ENCODE measurements at regions not wholly inside any gene's neighbourhood (a gene's known extent, or its start where the extent isn't known, plus 50 kb on each side); places are given as distances from the start of the nearest gene placed in this dataset.

DNA sequence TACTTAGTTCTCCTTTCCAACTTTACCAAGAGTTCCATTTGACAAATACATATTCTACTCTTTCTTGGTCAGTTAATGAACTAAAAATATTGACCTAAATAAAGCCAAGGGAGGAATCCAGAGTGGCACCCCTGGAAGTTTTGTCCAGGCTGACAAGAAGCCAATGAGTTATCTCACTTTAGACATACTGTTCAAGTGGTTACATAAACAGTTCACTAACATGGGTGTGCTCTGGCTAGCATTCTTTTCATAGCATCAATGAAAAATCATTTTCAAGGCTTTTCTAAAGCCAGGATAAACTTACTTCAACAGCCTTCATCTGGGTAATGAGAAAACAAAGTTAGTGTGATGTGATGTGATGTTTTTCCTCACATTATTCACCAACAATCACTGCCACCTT, 649.4 kb downstream of the TDRD15 start:
- no peaks in the 10 kb centered on the region for H3K27me3 ChIP-seq (ENCODE audit: low read length)
- no peak overlapping the region for H3K9ac ChIP-seq (ENCODE audit: low read length)
- no peaks in the 10 kb centered on the region for H3F3A ChIP-seq (ENCODE audit: insufficient read depth)
- H3K9me2 ChIP-seq (replicated peaks; ENCODE audit: insufficient read depth, low read length): no peaks in the 10 kb centered on the region
- H3K27ac ChIP-seq (ENCODE audit: low read depth, low read length): no peak overlapping the region
- no peak overlapping the region for H2AFZ ChIP-seq (ENCODE audit: low read depth, low read length, severe bottlenecking)
- no peak overlapping the region for H3K4me3 ChIP-seq (ENCODE audit: insufficient read depth, low read length, poor library complexity, severe bottlenecking)
- no peak for TF ChIP-seq EZH2phosphoT487 (conservative IDR thresholded peaks at IDR 0.05; ENCODE audit: low read length)
- no peaks in the 10 kb centered on the region for H3K36me3 ChIP-seq (ENCODE audit: low read length)
- H3K9me3 ChIP-seq (ENCODE audit: insufficient read depth, low read length): no peaks in the 10 kb centered on the region
- H4K20me1 ChIP-seq (ENCODE audit: low read depth, low read length): no peaks in the 10 kb centered on the region
- H3K4me2 ChIP-seq (ENCODE audit: low read depth, low read length, poor library complexity, severe bottlenecking): no peak overlapping the region
- H3K79me2 ChIP-seq (ENCODE audit: insufficient read depth, low read length): no peaks in the 10 kb centered on the region

DNA sequence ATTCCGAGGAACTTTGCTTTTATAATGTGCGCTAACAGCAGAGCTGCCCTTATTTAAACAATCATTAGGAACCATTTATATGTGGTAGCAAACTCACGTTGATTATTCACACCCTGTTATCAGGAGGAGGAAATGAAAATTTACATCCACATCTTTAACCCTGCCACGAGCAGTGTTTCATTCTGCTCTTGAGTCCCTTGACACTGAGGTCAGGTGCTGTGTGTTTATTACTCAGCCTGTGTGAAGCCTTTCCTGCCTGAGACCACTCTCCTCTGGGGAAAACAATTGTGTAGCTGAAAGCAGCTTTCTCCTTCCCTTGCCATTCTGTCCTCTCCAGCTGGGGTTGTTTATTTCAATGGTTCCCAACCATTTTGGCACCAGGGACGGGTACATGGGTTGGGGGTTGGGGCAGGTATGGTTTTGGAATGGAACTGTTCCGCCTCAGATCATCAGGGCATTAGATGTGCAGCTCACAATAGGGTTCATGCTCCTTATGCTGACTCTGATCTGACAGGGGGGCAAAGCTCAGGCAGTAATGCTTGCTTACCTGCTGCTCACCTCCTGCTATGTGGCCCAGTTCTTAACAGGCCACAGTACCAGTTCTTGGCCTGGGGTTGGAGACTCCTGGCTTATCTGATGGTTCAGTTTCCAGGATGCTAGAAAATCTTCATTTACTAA, 651.1 kb downstream of the TDRD15 start:
- Histone ChIP-seq H3K27me3 (ENCODE audit: low read length) (no peaks in the 10 kb centered on the region), H3K79me2 (ENCODE audit: insufficient read depth, low read length) (no peaks in the 10 kb centered on the region), H4K20me1 (ENCODE audit: low read depth, low read length) (no peaks in the 10 kb centered on the region), H3K9me2 (replicated peaks; ENCODE audit: insufficient read depth, low read length) (no peaks in the 10 kb centered on the region), H3K36me3 (ENCODE audit: low read length) (no peaks in the 10 kb centered on the region), H3F3A (ENCODE audit: insufficient read depth) (no peaks in the 10 kb centered on the region), H3K4me2 (ENCODE audit: low read depth, low read length, poor library complexity, severe bottlenecking) (no peak overlapping the region), H3K27ac (ENCODE audit: low read depth, low read length) (no peak overlapping the region), H3K4me3 (ENCODE audit: insufficient read depth, low read length, poor library complexity, severe bottlenecking) (no peak overlapping the region), H2AFZ (ENCODE audit: low read depth, low read length, severe bottlenecking) (no peak overlapping the region), H3K9me3 (ENCODE audit: insufficient read depth, low read length) (no peaks in the 10 kb centered on the region), H3K9ac (ENCODE audit: low read length) (no peak overlapping the region)
- TF ChIP-seq, protein P1, sequence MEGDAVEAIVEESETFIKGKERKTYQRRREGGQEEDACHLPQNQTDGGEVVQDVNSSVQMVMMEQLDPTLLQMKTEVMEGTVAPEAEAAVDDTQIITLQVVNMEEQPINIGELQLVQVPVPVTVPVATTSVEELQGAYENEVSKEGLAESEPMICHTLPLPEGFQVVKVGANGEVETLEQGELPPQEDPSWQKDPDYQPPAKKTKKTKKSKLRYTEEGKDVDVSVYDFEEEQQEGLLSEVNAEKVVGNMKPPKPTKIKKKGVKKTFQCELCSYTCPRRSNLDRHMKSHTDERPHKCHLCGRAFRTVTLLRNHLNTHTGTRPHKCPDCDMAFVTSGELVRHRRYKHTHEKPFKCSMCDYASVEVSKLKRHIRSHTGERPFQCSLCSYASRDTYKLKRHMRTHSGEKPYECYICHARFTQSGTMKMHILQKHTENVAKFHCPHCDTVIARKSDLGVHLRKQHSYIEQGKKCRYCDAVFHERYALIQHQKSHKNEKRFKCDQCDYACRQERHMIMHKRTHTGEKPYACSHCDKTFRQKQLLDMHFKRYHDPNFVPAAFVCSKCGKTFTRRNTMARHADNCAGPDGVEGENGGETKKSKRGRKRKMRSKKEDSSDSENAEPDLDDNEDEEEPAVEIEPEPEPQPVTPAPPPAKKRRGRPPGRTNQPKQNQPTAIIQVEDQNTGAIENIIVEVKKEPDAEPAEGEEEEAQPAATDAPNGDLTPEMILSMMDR (IDR thresholded peaks at IDR 0.05; ENCODE audit: insufficient read depth, low read length, poor library complexity, severe bottlenecking): no peak
- no peak for TF ChIP-seq EZH2phosphoT487 (conservative IDR thresholded peaks at IDR 0.05; ENCODE audit: low read length)

DNA sequence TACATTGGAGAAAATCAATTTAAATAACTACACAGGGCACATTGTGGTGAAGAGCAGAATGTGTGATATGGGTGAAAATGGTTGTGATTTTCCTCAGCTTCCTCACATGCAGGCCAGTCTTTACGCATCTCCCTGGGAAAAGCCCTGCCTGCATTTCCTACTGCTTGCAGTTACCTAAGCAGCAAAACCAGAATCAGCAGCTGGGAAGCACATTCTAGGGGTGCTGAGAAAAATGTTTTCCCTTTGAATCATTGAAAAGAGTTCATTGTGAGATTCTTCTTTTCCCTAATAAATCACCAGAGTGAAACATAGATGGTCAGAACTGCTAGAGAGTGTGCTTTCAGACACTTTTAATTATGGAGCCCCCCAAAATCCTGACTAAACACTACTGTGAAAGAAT, 656.0 kb downstream of the TDRD15 start:
- Histone ChIP-seq H3K9ac (ENCODE audit: low read length) (no peak overlapping the region), H3K27ac (ENCODE audit: low read depth, low read length) (no peak overlapping the region), H3K79me2 (ENCODE audit: insufficient read depth, low read length) (no peaks in the 10 kb centered on the region), H3K27me3 (ENCODE audit: low read length) (no peaks in the 10 kb centered on the region), H3K4me3 (ENCODE audit: insufficient read depth, low read length, poor library complexity, severe bottlenecking) (no peak overlapping the region), H3K36me3 (ENCODE audit: low read length) (no peaks in the 10 kb centered on the region), H3K9me2 (replicated peaks; ENCODE audit: insufficient read depth, low read length) (no peaks in the 10 kb centered on the region), H3F3A (ENCODE audit: insufficient read depth) (no peaks in the 10 kb centered on the region), H3K9me3 (ENCODE audit: insufficient read depth, low read length) (no peaks in the 10 kb centered on the region), H3K4me2 (ENCODE audit: low read depth, low read length, poor library complexity, severe bottlenecking) (no peak overlapping the region), H2AFZ (ENCODE audit: low read depth, low read length, severe bottlenecking) (no peak overlapping the region), H4K20me1 (ENCODE audit: low read depth, low read length) (no peaks in the 10 kb centered on the region)
- TF ChIP-seq, protein P1 (IDR thresholded peaks at IDR 0.05; ENCODE audit: insufficient read depth, low read length, poor library complexity, severe bottlenecking): no peak
- no peak for TF ChIP-seq EZH2phosphoT487 (conservative IDR thresholded peaks at IDR 0.05; ENCODE audit: low read length)

DNA sequence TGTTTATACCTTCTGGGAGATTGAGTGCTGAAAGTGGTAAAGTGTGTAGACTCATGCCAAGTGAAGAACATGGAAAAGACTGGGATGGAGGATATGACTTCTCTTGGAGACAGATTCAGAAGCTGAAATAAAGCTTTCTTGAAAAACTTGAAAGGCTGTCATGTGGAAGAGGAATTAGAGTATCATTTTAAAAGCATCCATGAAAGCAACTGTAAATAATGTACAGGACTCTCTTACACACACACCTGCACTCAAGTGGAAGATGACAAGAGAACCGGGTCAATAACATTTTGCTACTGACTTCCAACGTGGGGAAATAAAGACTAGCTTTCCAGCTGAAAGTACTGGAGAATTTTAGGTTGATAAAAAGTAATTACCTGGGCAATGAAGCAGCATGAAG, 658.2 kb downstream of the TDRD15 start:
- H3K79me2 ChIP-seq (ENCODE audit: insufficient read depth, low read length): no peaks in the 10 kb centered on the region
- no peak for TF ChIP-seq EZH2phosphoT487 (conservative IDR thresholded peaks at IDR 0.05; ENCODE audit: low read length)
- TF ChIP-seq, protein P1 (IDR thresholded peaks at IDR 0.05; ENCODE audit: insufficient read depth, low read length, poor library complexity, severe bottlenecking): no peak

More for the DNA sequence above, 658.2 kb downstream of the TDRD15 start:
- no peak overlapping the region for H3K4me3 ChIP-seq (ENCODE audit: insufficient read depth, low read length, poor library complexity, severe bottlenecking)
- H3K9ac ChIP-seq (ENCODE audit: low read length): no peak overlapping the region
- no peak overlapping the region for H2AFZ ChIP-seq (ENCODE audit: low read depth, low read length, severe bottlenecking)
- H3K9me2 ChIP-seq (replicated peaks; ENCODE audit: insufficient read depth, low read length): no peaks in the 10 kb centered on the region
- H3K36me3 ChIP-seq (ENCODE audit: low read length): no peaks in the 10 kb centered on the region
- no peak overlapping the region for H3K4me2 ChIP-seq (ENCODE audit: low read depth, low read length, poor library complexity, severe bottlenecking)
- H4K20me1 ChIP-seq (ENCODE audit: low read depth, low read length): no peaks in the 10 kb centered on the region
- no peaks in the 10 kb centered on the region for H3K9me3 ChIP-seq (ENCODE audit: insufficient read depth, low read length)
- no peaks in the 10 kb centered on the region for H3F3A ChIP-seq (ENCODE audit: insufficient read depth)
- H3K27me3 ChIP-seq (ENCODE audit: low read length): no peaks in the 10 kb centered on the region
- H3K27ac ChIP-seq (ENCODE audit: low read depth, low read length): no peak overlapping the region
